Stimulated activated naive CD8-positive, alpha-beta T cell treated with anti-CD3 and anti-CD28 coated beads, Interleukin-15, amount 100 ng/mL, for 72 hours (primary cell): ENCODE measurements at regions not wholly inside any gene's neighbourhood (a gene's known extent, or its start where the extent isn't known, plus 50 kb on each side); places are given as distances from the start of the nearest gene placed in this dataset.
A peak's percentile ranks its signal among the peaks of the same experiment; 100 is the strongest.

Experiments
- ATAC-seq: fragments of 150-1000 bp; cut with Tn5 transposase; 2 replicates; pipeline ENCODE4 v1.10.0; 2021; ENCODE audit warnings: mild to moderate bottlenecking, moderate library complexity
- DNase-seq, 2 donors: peaks; one replicate each; pipeline ENCODE4 v3.0.0; 2021 to 2022
- H3K27ac Mint-ChIP-seq, 2 donors: one replicate each; pipeline ENCODE4 v1.8.0; 2022; ENCODE audit warnings: mild to moderate bottlenecking in 2 of 2, mixed read lengths in 2 of 2, moderate library complexity in 2 of 2
- H3K27me3 Mint-ChIP-seq: one replicate; pipeline ENCODE4 v1.8.0; 2022; ENCODE audit warnings: mixed read lengths
- H3K4me1 Mint-ChIP-seq: one replicate; pipeline ENCODE4 v1.8.0; 2022; ENCODE audit warnings: mild to moderate bottlenecking, mixed read lengths
- H3K4me3 Mint-ChIP-seq, 2 donors: one replicate each; pipeline ENCODE4 v1.8.0; 2022; ENCODE audit warnings: mild to moderate bottlenecking in 2 of 2, mixed read lengths in 2 of 2, moderate library complexity in 1 of 2
- H3K9me3 Mint-ChIP-seq, 2 donors: one replicate each; pipeline ENCODE4 v1.8.0; 2022; ENCODE audit warnings: mixed read lengths in 2 of 2

GRCh38 chr14:97633131-97633738, 836.1 kb downstream of the VRK1 start:
- no peak overlapping the region for H3K4me3 Mint-ChIP-seq

GRCh38 chr14:97634751-97635150, 837.6 kb downstream of the VRK1 start:
- H3K4me3 Mint-ChIP-seq, result peak overlapping the region; percentile 81 to 82
- H3K9me3 Mint-ChIP-seq, result no peaks in the 10 kb centered on the region
- no peaks in the 10 kb centered on the region for H3K27me3 Mint-ChIP-seq
- peaks cover 49% of the 10 kb centered on the region for H3K4me1 Mint-ChIP-seq
- H3K27ac Mint-ChIP-seq, result peak overlapping the region; percentile 92 to 95
- ATAC-seq (peak; percentile 61), DNase-seq (peak; percentile 22 to 23)

More at GRCh38 chr14:97633131-97633738, 836.1 kb downstream of the VRK1 start:
- no peak for ATAC-seq
- Mint-ChIP-seq H3K4me1 (peaks cover 39% of the 10 kb centered on the region), H3K9me3 (no peaks in the 10 kb centered on the region), H3K27me3 (no peaks in the 10 kb centered on the region), H3K27ac (no peak overlapping the region)
- no peak for DNase-seq

DNA sequence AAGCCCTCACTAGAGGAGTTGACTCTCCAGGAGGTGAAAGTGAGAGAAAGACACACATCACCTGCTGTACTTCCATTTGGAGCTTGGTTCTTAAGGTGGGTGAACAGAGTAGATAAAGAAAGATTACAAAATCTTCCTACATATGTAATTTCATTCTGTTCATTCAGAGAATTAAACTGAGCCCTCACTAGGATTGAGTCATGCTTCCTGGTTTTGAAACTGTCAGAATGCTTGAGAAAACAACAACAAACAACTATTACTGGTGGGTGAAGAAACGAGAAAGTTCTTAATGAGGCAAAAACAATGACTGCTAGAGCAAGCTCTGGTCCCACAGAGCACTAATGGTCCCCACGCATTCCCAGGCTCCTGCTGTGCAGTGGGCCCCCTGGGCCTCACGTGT, 841.7 kb downstream of the VRK1 start:
- Mint-ChIP-seq H3K4me3 (peak overlapping the region in 1 of 2 donors; percentile 16), H3K4me1 (peaks cover 74% of the 10 kb centered on the region), H3K27ac (peak overlapping the region in 1 of 2 donors; percentile 19), H3K27me3 (no peaks in the 10 kb centered on the region), H3K9me3 (no peaks in the 10 kb centered on the region)
- DNase-seq (no peak), ATAC-seq (peak; percentile 40)

- peak overlapping the region in 1 of 2 donors; percentile 70 for H3K27ac Mint-ChIP-seq
- H3K4me1 Mint-ChIP-seq, result peaks cover 63% of the 10 kb centered on the region
Measured at GRCh38 chr14:97640031-97640430, 842.8 kb downstream of the VRK1 start.

DNA sequence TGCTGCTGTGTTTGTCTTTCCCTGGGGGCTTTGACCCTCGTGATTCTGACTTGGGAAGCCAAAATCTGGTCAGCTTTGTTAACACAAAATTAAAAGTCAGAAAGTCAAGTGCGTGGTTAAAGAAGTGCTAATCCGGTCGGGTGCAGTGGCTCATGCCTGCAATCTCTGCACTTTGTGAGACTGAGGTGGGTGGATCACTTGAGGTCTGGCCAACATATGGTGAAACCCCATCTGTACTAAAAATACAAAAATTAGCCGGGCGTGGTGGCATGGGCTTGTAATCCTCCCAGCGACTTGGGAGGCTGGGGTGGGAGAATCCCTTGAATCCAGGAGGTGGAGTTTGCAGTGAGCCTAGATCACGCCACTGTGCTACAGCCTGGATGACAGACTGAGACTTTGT, 844.6 kb downstream of the VRK1 start:
- no peaks in the 10 kb centered on the region for H3K27me3 Mint-ChIP-seq
- DNase-seq (no peak), ATAC-seq (peak; percentile 71)
- H3K27ac Mint-ChIP-seq, result peak overlapping the region in 1 of 2 donors; percentile 55
- H3K4me3 Mint-ChIP-seq, result peak overlapping the region in 1 of 2 donors; percentile 22
- H3K9me3 Mint-ChIP-seq, result no peaks in the 10 kb centered on the region
- peaks cover 52% of the 10 kb centered on the region for H3K4me1 Mint-ChIP-seq

More at GRCh38 chr14:97640031-97640430, 842.8 kb downstream of the VRK1 start:
- no peak for ATAC-seq
- H3K9me3 Mint-ChIP-seq, result no peaks in the 10 kb centered on the region
- no peaks in the 10 kb centered on the region for H3K27me3 Mint-ChIP-seq
- DNase-seq, result no peak
- H3K4me3 Mint-ChIP-seq, result no peak overlapping the region

GRCh38 chr14:97642631-97643030, 845.4 kb downstream of the VRK1 start:
- Mint-ChIP-seq H3K9me3 (no peaks in the 10 kb centered on the region), H3K4me3 (no peak overlapping the region), H3K27ac (no peak overlapping the region), H3K4me1 (peaks cover 43% of the 10 kb centered on the region), H3K27me3 (no peaks in the 10 kb centered on the region)
- no peak for ATAC-seq
- DNase-seq, result no peak

DNA sequence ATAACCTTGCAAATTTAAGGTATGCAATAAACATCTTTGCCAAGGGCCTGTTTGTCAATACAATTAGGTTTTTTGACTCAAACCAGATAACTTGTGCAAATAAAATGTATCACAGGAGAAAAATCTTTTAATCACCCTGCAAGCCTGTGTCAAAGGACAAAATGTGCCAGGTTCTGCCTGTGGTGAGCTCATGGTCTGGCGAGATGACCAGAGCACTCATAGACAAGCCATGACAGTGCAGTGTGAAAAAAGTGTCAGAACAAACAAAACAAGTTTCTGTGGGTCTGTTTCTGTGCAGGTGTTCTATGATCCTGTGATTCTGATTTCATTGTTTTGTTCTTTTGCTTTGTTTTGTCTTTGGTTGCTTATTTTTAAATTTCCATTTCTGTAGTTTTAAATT, 847.2 kb downstream of the VRK1 start:
- DNase-seq (no peak), ATAC-seq (no peak)

GRCh38 chr14:97649752-97650151, 852.6 kb downstream of the VRK1 start:
- DNase-seq (no peak), ATAC-seq (no peak)
- Mint-ChIP-seq H3K4me3 (no peak overlapping the region), H3K9me3 (no peaks in the 10 kb centered on the region), H3K27me3 (no peaks in the 10 kb centered on the region), H3K4me1 (no peaks in the 10 kb centered on the region), H3K27ac (no peak overlapping the region)

More for the DNA sequence above, 847.2 kb downstream of the VRK1 start:
- no peak overlapping the region for H3K27ac Mint-ChIP-seq
- no peaks in the 10 kb centered on the region for H3K27me3 Mint-ChIP-seq
- H3K4me1 Mint-ChIP-seq, result peaks cover 27% of the 10 kb centered on the region
- no peaks in the 10 kb centered on the region for H3K9me3 Mint-ChIP-seq
- no peak overlapping the region for H3K4me3 Mint-ChIP-seq

DNA sequence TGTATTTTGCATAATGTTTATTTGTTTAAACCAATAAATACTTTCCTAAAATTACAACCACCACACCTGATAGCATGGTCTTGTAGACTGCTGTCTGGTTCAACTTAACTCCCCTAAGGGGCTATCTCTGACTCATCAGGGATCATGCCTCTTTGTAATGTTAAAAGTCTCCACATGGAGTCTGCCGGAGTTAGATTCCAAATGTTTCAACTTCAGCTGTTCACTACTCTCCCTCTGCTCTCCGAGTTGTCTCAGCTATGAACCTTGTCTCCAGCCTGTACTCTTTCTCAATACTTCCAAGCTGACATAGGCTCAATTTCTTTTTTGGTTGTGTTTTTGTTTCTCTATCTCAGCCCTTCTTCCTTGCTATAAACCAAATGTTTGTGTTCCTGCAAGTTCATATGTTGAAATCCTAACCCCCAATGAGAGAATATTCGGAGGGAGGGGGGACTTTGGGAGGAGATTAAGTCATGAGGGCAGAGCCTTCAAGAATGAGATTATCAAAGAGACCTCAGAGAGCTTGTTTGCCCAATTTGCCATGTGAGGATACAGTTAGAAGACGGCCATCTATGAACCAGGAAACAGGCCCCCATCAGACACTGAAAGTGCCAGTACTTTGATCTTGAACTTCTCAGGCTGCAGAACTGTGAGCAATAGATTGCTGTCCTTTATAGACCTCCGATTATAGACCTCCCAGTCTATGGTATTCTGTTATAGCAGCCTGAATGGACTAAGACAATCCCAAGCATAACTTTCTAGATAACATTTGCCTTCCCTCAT, 858.2 kb downstream of the VRK1 start:
- ATAC-seq (no peak), DNase-seq (no peak)
- Mint-ChIP-seq H3K4me3 (no peak overlapping the region), H3K9me3 (peaks cover 0 to 8% of the 10 kb centered on the region in 2 donors), H3K27ac (peak overlapping the region in 1 of 2 donors; percentile 28), H3K27me3 (no peaks in the 10 kb centered on the region), H3K4me1 (peaks cover 9% of the 10 kb centered on the region)

- no peak overlapping the region for H3K4me3 Mint-ChIP-seq
- DNase-seq (no peak), ATAC-seq (no peak)
- no peaks in the 10 kb centered on the region for H3K27me3 Mint-ChIP-seq
- peaks cover 0 to 8% of the 10 kb centered on the region in 2 donors for H3K9me3 Mint-ChIP-seq
- peaks cover 9% of the 10 kb centered on the region for H3K4me1 Mint-ChIP-seq
- no peak overlapping the region for H3K27ac Mint-ChIP-seq
Measured at GRCh38 chr14:97657609-97658008, 860.4 kb downstream of the VRK1 start.

DNA sequence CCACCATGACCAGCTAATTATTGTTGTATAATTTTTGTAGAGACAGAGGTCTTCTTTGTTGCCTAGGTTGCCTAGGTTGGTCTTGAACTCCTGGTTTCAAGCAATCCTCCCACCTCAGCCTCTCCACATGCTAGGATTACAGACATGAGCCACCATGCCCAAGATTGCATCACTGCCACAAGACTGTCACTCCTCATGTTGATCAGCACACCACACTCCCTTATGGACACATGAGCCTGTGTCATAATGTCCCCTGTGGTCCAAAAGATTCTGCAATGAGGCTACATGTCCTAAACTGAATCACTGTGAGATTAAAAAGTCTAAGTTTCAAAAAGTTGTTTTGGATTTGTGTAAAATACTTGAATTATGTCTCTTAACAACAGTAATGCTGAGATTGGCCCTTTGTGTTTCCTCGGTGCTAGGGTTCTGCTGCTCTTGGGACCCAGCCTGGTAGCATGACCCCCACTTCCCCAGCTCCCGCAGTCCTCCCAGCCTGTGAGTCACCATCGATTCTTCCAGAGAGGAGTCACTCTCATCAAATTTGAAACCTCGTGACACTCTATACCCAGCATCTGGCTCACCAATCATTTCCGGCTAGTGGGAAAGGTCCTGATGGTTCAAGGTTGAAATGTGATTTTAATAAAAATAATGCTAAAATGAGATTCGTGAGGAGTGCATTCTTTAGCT, 890.9 kb downstream of the VRK1 start:
- Mint-ChIP-seq H3K27me3 (no peaks in the 10 kb centered on the region), H3K4me1 (no peaks in the 10 kb centered on the region), H3K9me3 (peaks cover 7 to 12% of the 10 kb centered on the region in 2 donors), H3K4me3 (no peak overlapping the region), H3K27ac (no peak overlapping the region)
- no peak for ATAC-seq
- no peak for DNase-seq

GRCh38 chr14:97688631-97689336, 891.6 kb downstream of the VRK1 start:
- Mint-ChIP-seq H3K9me3 (peaks cover 7 to 12% of the 10 kb centered on the region in 2 donors), H3K27me3 (no peaks in the 10 kb centered on the region), H3K27ac (no peak overlapping the region), H3K4me1 (no peaks in the 10 kb centered on the region), H3K4me3 (no peak overlapping the region)
- ATAC-seq (no peak), DNase-seq (no peak)

DNA sequence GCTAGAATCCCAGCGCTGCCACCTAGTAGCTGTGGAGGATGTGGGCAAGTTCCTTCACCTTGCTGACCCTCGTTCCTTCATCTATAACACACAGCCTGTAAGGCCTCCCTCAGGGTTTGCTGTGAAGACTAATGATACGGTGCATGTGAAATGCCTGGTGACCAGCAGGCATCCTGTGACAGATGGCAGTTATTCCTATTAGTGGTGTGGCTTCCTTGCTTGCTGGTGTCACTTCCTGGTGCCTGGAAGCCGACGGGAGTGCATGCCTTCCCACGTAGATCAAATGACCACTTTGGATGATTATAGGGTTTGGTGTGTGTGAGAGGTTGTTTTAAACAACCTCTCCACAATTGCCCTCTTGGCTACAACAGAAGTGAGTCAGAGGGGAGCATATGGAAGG, 894.9 kb downstream of the VRK1 start:
- H3K27ac Mint-ChIP-seq, result peak overlapping the region in 1 of 2 donors; percentile 87
- H3K4me3 Mint-ChIP-seq, result no peak overlapping the region
- DNase-seq (no peak), ATAC-seq (no peak)
- H3K4me1 Mint-ChIP-seq, result peaks cover 5% of the 10 kb centered on the region
- H3K9me3 Mint-ChIP-seq, result peaks cover 0 to 15% of the 10 kb centered on the region in 2 donors
- no peaks in the 10 kb centered on the region for H3K27me3 Mint-ChIP-seq

GRCh38 chr14:97695456-97695981, 898.3 kb downstream of the VRK1 start:
- ATAC-seq, result no peak

DNA sequence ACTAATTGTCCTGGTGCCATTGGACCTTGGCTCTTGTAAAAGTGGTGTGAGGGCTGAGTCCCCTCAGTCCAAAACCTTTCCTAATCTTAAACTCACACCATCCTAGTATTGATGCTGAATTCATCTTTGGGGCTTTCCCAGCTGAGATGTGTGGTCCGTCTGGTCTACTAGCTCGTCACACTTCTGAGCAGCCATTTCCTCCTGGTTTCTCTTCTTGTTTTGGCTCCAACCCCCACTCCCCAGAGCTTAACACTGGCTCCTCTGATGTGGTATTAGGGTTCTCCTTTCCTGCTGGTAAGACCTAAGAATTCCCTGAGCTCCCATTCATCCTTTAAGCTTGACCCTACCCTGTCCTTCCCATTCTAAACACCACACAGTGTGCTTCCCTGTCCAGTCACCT, 900.6 kb downstream of the VRK1 start:
- no peaks in the 10 kb centered on the region for H3K27me3 Mint-ChIP-seq
- peak overlapping the region; percentile 49 to 77 for H3K4me3 Mint-ChIP-seq
- H3K9me3 Mint-ChIP-seq, result peaks cover 8 to 15% of the 10 kb centered on the region in 2 donors
- ATAC-seq (peak; percentile 99), DNase-seq (peak; percentile 27 to 56)
- peak overlapping the region; percentile 68 to 91 for H3K27ac Mint-ChIP-seq
- H3K4me1 Mint-ChIP-seq, result peaks cover 36% of the 10 kb centered on the region

More at GRCh38 chr14:97695456-97695981, 898.3 kb downstream of the VRK1 start:
- Mint-ChIP-seq H3K4me3 (no peak overlapping the region), H3K27ac (peak overlapping the region in 1 of 2 donors; percentile 19), H3K4me1 (peaks cover 25% of the 10 kb centered on the region), H3K9me3 (peaks cover 8 to 17% of the 10 kb centered on the region in 2 donors), H3K27me3 (no peaks in the 10 kb centered on the region)
- no peak for DNase-seq
